GM21619 (cell line): ENCODE measurements at regions not wholly inside any gene's neighbourhood (a gene's known extent, or its start where the extent isn't known, plus 50 kb on each side); places are given as distances from the start of the nearest gene placed in this dataset.

ENCODE experiments used
- ATAC-seq: cut with Tn5 transposase; IDR thresholded peaks from one replicate; pipeline ENCODE4 v1.9.1; 2021; ENCODE audit not compliant: unreplicated experiment

GRCh38 chr12:115444346-115444745, 760.4 kb upstream of the TBX3 start:
- ATAC-seq, result no peak

GRCh38 chr12:115443351-115443938, 759.5 kb upstream of the TBX3 start:
- no peak for ATAC-seq

GRCh38 chr12:115440438-115440837, 756.5 kb upstream of the TBX3 start:
- ATAC-seq, result no peak

- ATAC-seq, result no peak
Measured at GRCh38 chr12:115439008-115439601, 755.1 kb upstream of the TBX3 start.

GRCh38 chr12:115438314-115438713, 754.3 kb upstream of the TBX3 start:
- no peak for ATAC-seq

DNA sequence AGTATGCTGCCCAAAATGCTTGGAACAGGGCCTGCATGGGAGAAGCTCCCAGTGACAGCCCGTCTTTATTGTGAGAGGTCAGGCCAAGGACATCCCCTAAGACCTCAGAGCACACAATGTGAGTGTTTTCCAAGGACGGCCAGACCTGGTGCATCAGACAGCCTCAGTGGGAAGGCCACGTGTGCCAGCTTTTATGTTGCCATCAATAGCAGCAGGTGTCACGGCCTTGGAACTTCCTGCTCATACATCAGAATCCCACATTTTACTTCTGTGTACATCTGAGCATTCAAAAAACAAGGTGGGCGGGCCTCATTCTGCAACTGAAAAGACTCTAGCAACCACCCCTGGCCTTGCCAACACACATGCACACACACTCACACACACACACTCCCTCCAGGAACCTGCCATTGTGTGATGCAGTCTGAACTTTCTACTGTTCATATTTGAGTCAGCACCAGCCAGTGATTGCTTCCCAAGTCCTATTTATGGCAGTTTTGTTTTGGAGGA, 753.1 kb upstream of the TBX3 start:
- no peak for ATAC-seq

DNA sequence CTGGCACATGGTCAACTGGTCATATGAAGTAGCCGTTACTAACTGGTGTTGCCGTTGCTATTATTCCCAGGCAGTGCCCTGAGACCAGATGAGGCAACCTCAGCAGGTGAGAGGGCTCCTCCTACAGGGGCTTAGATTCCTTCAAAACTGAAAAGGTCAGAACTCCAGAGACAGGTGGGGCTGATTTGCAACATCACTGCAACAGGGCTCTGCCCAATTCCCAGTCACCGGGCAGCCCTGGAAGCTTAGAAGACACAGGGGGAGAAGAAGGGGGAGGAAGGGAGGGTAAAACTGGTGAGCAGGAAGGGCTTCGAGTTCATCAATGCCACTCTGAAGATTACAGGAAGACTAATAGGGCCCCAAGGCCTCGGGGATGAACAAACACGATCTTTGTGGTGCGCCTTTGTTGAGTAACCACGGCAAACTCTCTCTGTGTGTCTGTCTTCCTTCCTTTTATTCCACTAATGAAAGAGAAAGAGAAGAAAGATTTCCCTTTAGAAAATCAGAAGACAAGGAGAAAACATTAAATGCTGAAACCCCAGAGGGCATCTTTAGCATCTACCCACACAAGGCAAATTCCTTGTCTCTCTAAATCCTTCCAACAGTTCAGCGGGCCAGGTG, 749.1 kb upstream of the TBX3 start:
- no peak for ATAC-seq

DNA sequence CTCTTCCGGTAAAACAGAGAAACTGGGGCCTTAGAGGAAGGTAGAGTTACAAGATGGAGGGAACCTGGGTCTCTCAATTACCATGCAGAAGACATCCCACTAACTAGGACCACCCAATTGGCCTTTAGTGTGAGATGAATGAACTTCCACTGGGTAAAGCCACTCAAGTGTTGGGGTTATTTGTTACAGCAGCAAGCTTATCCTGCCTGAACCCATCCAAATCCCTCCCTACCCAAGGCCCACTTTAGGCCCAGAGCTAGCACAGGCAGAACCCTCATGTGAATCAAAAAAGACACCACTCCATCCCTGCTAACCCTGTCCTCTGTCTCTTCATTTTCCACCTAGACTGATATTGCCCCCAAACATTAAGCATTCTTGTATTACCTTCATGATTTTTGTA, 746.7 kb upstream of the TBX3 start:
- ATAC-seq, result no peak

DNA sequence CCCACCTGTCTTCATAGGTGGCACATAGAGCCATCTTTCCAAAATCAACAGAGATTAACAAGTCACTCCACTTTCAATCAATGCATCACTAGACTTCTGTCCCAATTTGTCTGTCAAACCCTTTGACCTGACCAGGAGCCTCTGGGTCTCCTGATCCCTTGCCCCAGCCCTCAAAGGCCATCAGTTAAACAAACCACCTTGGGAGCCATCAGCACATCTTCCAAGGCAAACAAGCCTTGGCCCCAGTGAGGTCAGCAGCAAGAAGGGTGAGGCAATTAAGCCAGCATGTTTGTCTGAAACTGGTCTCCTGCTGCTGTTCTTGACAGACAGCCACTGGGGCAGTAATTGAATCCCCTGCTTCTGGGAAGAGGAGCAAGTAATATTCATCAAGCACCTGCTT, 742.8 kb upstream of the TBX3 start:
- no peak for ATAC-seq

- ATAC-seq, result no peak
Measured at GRCh38 chr12:115424003-115424402, 740.0 kb upstream of the TBX3 start.

- no peak for ATAC-seq
Measured at GRCh38 chr12:115423546-115423987, 739.6 kb upstream of the TBX3 start.

GRCh38 chr12:115422845-115423545, 739.0 kb upstream of the TBX3 start:
- ATAC-seq, result no peak

- ATAC-seq, result no peak
Measured at GRCh38 chr12:115421796-115422709, 738.1 kb upstream of the TBX3 start.

- ATAC-seq, result no peak
Measured at GRCh38 chr12:115421350-115421749, 737.4 kb upstream of the TBX3 start.

- ATAC-seq, result no peak
Measured at GRCh38 chr12:115419145-115419646, 735.2 kb upstream of the TBX3 start.

DNA sequence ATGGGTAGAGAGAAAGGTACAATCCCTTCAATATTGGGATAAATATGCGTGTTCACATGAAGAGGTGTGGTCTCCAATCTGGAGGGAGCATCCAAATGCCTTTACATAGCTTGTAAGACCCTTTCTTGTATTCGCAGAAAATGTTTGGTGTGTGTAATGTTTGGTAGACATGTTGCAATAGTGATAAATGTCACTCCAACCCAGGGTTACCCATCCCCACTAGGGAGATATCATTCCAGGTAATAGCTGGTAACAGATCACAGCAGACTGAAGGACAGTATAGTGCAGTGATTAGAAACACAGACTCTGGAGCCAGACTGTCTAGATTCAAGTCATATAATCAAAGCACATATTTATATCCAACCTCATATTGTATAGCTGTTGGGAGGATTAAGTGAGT, 733.6 kb upstream of the TBX3 start:
- ATAC-seq, result no peak

- ATAC-seq, result no peak
Measured at GRCh38 chr12:115416869-115417268, 732.9 kb upstream of the TBX3 start.

GRCh38 chr12:115413626-115414025, 729.7 kb upstream of the TBX3 start:
- ATAC-seq, result no peak

DNA sequence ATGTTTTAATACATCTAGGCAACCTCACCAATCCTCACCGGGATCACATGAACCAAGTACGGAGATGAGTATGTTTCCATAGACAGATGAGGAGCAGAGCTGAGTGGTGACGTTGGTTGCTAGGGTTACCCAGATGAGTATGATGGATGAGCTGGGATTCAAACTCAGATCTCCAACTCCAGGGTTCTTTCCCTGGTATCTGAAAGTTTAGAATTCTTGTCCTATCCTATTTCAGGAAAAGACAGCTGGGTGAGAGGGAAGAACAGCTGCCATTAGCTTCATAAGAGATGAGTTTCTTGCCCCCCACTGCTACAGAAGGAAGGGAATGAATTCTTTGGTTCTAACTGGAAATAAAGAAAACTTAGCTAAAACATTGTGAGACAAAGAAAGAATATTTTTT, 728.9 kb upstream of the TBX3 start:
- ATAC-seq, result no peak

DNA sequence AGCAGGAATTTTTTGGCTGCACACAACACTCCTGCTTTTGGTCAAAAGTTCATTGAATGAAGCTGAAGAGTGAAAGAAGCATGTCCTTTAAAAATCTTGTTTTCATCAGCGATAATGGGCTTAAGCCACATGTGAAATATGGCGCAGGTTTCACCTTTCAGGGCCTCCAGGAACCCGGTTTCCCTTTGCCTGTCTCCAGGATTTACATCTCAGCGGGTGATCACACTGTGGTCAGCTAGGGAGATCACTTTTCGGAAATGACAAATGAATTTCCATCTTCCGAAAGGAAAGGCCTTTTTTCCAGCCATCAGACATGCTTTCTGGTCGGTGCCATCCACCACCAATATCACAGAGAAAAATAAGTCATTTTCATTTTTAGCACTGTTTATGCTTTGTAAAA, 727.1 kb upstream of the TBX3 start:
- no peak for ATAC-seq

DNA sequence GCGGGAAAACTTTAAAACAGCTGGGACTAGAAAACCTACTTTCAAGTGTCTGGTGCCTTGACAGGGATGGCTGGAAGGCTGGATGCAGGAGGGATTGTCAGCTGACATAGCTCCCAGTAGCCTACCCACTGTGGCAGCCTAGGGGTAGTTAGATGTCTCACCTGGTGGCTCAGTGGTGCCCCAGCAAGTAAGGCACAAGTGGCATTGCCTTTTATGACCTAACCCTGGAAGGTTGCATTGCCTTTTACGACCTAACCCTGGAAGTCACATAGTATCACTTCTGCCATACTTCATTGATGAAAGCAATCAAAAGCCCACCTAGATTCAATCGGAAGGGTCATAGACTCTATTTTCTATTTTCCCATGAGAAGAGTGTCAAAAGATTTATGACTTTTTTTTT, 724.7 kb upstream of the TBX3 start:
- ATAC-seq, result no peak
